ENCODE measurements at regions not wholly inside any gene's neighbourhood (a gene's known extent, or its start where the extent isn't known, plus 50 kb on each side); places are given as distances from the start of the nearest gene placed in this dataset.

- POLR2A ChIA-PET: no interaction called here
- CTCF ChIA-PET (ENCODE audit: low intra/inter-chr PET ratio, low total read pairs): no interaction called here
These were observed 217.1 kb upstream of the PLET1 start for GRCh38 chr11:112477581-112478317.

GRCh38 chr11:112478806-112479205, 218.1 kb upstream of the PLET1 start:
- TF ChIP-seq ZNF580 (CRISPR knock-in tag; IDR thresholded peaks at IDR 0.05; ENCODE audit: borderline replicate concordance, low read depth) (no peak), ZNF274 (CRISPR knock-in tag; IDR thresholded peaks at IDR 0.05) (no peak), ZNF790 (CRISPR knock-in tag; IDR thresholded peaks at IDR 0.05; ENCODE audit: borderline replicate concordance) (no peak), ATF5 (CRISPR knock-in tag; IDR thresholded peaks at IDR 0.05; ENCODE audit: low read depth) (no peak), ZBTB25 (CRISPR knock-in tag; IDR thresholded peaks at IDR 0.05) (no peak), MXD4 (CRISPR knock-in tag; IDR thresholded peaks at IDR 0.05) (no peak)
- no peak overlapping the region for H3K9ac ChIP-seq (ENCODE audit: insufficient read depth, low read depth, low read length)
- 43% methylated on average over 4 of the region's 4 CpGs for WGBS (ENCODE audit: low lambda C conversion rate)
- no peak overlapping the region for H2AFZ ChIP-seq (ENCODE audit: low read length)
- no peaks in the 10 kb centered on the region for H4K20me1 ChIP-seq (ENCODE audit: insufficient read depth, low read length)
- H3K4me1 ChIP-seq (ENCODE audit: insufficient read depth, low read length): no peaks in the 10 kb centered on the region
- CTCF ChIA-PET (ENCODE audit: low intra/inter-chr PET ratio, low total read pairs): no interaction called here
- H3K27me3 ChIP-seq (ENCODE audit: control insufficient read depth in 1 of 2, insufficient read depth in 2 of 2, low read length in 2 of 2): peaks cover 2 to 24% of the 10 kb centered on the region in 2 experiments; a peak in 2 of 5 replicates
- no peak overlapping the region for H3K4me2 ChIP-seq (ENCODE audit: low read depth, low read length)
- no peaks in the 10 kb centered on the region for H3K79me2 ChIP-seq (ENCODE audit: insufficient read depth, low read length)
- no peak overlapping the region for H3K4me3 ChIP-seq (replicated peaks in 1 of 3; ENCODE audit: insufficient read depth in 1 of 3, low read depth in 2 of 3, low read length in 3 of 3)
- intact Hi-C loops (cut with micrococcal nuclease; ENCODE audit: unreplicated experiment) (no loop called here), in situ Hi-C loops (cut with HindIII; ENCODE audit: extremely low pct_ligation_motif_present, low pct_unique_long_range_greater_than_20kb) (no loop called here)
- no peak for DNase-seq (ENCODE audit: low spot score)
- ATAC-seq: no peak
- no peaks in the 10 kb centered on the region for H3K36me3 ChIP-seq (replicated peaks in 1 of 2; ENCODE audit: control insufficient read depth in 1 of 2, insufficient read depth in 2 of 2, low read length in 2 of 2)
- FAIRE-seq: no peak
- BruUV-seq (replicated peaks): no TSS peak
- POLR2A ChIA-PET: no interaction called here
- H3K9me3 ChIP-seq (ENCODE audit: low read length): no peaks in the 10 kb centered on the region
- H3K27ac ChIP-seq (ENCODE audit: extremely low read length, insufficient read depth, low read length): no peak overlapping the region

More at GRCh38 chr11:112477581-112478317, 217.1 kb upstream of the PLET1 start:
- H3K27me3 ChIP-seq (ENCODE audit: control insufficient read depth in 1 of 2, insufficient read depth in 2 of 2, low read length in 2 of 2): peaks cover 2 to 27% of the 10 kb centered on the region in 2 experiments; a peak in 2 of 5 replicates
- H4K20me1 ChIP-seq (ENCODE audit: insufficient read depth, low read length): no peaks in the 10 kb centered on the region
- ATAC-seq: no peak
- no peak for DNase-seq (ENCODE audit: low spot score)
- H3K36me3 ChIP-seq (replicated peaks in 1 of 2; ENCODE audit: control insufficient read depth in 1 of 2, insufficient read depth in 2 of 2, low read length in 2 of 2): no peaks in the 10 kb centered on the region
- H2AFZ ChIP-seq (ENCODE audit: low read length): no peak overlapping the region
- H3K9ac ChIP-seq (ENCODE audit: insufficient read depth, low read depth, low read length): no peak overlapping the region
- BruUV-seq (replicated peaks): no TSS peak
- H3K9me3 ChIP-seq (ENCODE audit: low read length): no peaks in the 10 kb centered on the region
- H3K27ac ChIP-seq (ENCODE audit: extremely low read length, insufficient read depth, low read length): no peak overlapping the region
- no peak for TF ChIP-seq ZNF619 (CRISPR knock-in tag; IDR thresholded peaks at IDR 0.05)
- H3K4me2 ChIP-seq (ENCODE audit: low read depth, low read length): no peak overlapping the region
- no peaks in the 10 kb centered on the region for H3K79me2 ChIP-seq (ENCODE audit: insufficient read depth, low read length)
- no peaks in the 10 kb centered on the region for H3K4me1 ChIP-seq (ENCODE audit: insufficient read depth, low read length)
- H3K4me3 ChIP-seq (replicated peaks in 1 of 3; ENCODE audit: insufficient read depth in 1 of 3, low read depth in 2 of 3, low read length in 3 of 3): no peak overlapping the region
- WGBS (ENCODE audit: low lambda C conversion rate): 0% methylated on average over 2 of the region's 6 CpGs
- in situ Hi-C loops (cut with HindIII; ENCODE audit: extremely low pct_ligation_motif_present, low pct_unique_long_range_greater_than_20kb): no loop called here
- no peak for FAIRE-seq
- intact Hi-C loops (cut with micrococcal nuclease; ENCODE audit: unreplicated experiment): no loop called here

Measured in HepG2 (cell line).